ENCODE measurements at regions not wholly inside any gene's neighbourhood (a gene's known extent, or its start where the extent isn't known, plus 50 kb on each side); places are given as distances from the start of the nearest gene placed in this dataset.

DNA sequence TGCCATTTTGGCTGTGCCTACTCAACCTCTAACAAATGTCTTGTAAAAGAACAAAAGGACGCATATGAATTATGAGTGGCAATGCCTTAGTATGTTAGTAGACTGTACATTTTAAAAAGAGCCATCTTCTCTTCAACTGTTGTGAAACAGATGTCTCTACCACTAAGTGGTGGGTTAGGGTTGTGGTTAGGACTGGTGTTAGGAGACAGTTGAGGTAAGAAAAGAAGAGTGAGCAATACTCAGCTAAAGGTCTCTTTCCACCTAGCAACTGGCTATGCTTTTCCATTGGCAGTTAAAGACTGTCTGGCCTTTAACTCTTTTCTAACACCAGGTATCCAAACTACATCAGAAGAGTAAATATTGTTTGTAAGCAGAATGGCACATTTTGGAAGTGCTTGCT, 221.7 kb upstream of the TBC1D5 start:
- no peak overlapping the region for H3K27ac ChIP-seq (ENCODE audit: low read depth, low read length)
- H3K9me3 ChIP-seq (ENCODE audit: low read length), result no peaks in the 10 kb centered on the region
- no peak overlapping the region for H3K27ac Mint-ChIP-seq
- no peak for DNase-seq
- peaks cover 10 to 20% of the 10 kb centered on the region in 2 donors for H3K27me3 Mint-ChIP-seq
- H3K4me3 ChIP-seq (ENCODE audit: low read length), result no peak overlapping the region
- H3K4me3 Mint-ChIP-seq, result no peak overlapping the region
- POLR2A ChIA-PET, result no interaction called here
- peaks cover 0 to 2% (median 0%) of the 10 kb centered on the region in 5 donors for H3K9me3 Mint-ChIP-seq
- no peaks in the 10 kb centered on the region for H3K4me1 ChIP-seq (ENCODE audit: insufficient read depth, low read length)
- CTCF ChIA-PET, result no interaction called here
- no peaks in the 10 kb centered on the region for H3K36me3 Mint-ChIP-seq
- no peaks in the 10 kb centered on the region for H3K36me3 ChIP-seq (ENCODE audit: insufficient read depth, low read length)
- H3K4me1 Mint-ChIP-seq, result no peaks in the 10 kb centered on the region
- H3K27me3 ChIP-seq (ENCODE audit: insufficient read depth, low read length, poor library complexity, severe bottlenecking), result no peaks in the 10 kb centered on the region

DNA sequence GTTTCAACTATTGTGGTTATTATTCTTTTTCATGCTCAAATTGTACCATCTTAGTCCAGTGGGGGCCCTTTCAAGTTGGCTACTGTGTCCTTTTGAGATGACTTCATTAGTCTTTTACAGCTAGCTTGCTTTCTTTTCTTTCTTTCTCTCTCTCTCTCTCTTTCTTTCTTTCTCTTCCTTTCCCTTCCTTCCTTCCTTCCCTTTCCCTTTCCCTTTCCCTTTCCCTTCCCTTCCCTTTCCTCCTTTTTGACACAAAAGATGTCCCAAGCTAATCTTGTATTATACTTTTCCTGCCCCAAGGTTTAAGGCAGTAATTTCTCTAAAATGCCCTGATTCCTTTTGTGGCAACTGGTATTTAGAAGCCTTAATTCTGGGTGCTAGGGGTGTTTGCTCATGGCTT, 213.0 kb upstream of the TBC1D5 start:
- no peaks in the 10 kb centered on the region for H3K36me3 Mint-ChIP-seq
- H3K4me3 Mint-ChIP-seq, result no peak overlapping the region
- peaks cover 0 to 5% (median 2%) of the 10 kb centered on the region in 5 donors for H3K9me3 Mint-ChIP-seq
- no peak for DNase-seq
- ChIA-PET POLR2A (interaction anchor here (0.7 kb wide), 1 partner anchor 130 kb away, joined by 3 read pairs; no protein-coding TSS in a partner anchor), CTCF (no interaction called here)
- no peaks in the 10 kb centered on the region for H3K4me1 Mint-ChIP-seq
- Histone ChIP-seq H3K9me3 (ENCODE audit: low read length) (no peaks in the 10 kb centered on the region), H3K4me3 (ENCODE audit: low read length) (no peak overlapping the region), H3K36me3 (ENCODE audit: insufficient read depth, low read length) (no peaks in the 10 kb centered on the region), H3K27ac (ENCODE audit: low read depth, low read length) (no peak overlapping the region), H3K27me3 (ENCODE audit: insufficient read depth, low read length, poor library complexity, severe bottlenecking) (no peaks in the 10 kb centered on the region), H3K4me1 (ENCODE audit: insufficient read depth, low read length) (no peaks in the 10 kb centered on the region)
- no peak overlapping the region for H3K27ac Mint-ChIP-seq
- peaks cover 4 to 6% of the 10 kb centered on the region in 2 donors for H3K27me3 Mint-ChIP-seq

GRCh38 chr3:17954801-17955200, 212.4 kb upstream of the TBC1D5 start:
- H3K36me3 Mint-ChIP-seq, result no peaks in the 10 kb centered on the region
- H3K27me3 ChIP-seq (ENCODE audit: insufficient read depth, low read length, poor library complexity, severe bottlenecking), result no peaks in the 10 kb centered on the region
- POLR2A ChIA-PET, result no interaction called here

GRCh38 chr3:17951241-17951640, 208.8 kb upstream of the TBC1D5 start:
- H3K9me3 Mint-ChIP-seq, result peaks cover 0 to 4% (median 3%) of the 10 kb centered on the region in 5 donors
- Histone ChIP-seq H3K4me1 (ENCODE audit: insufficient read depth, low read length) (no peaks in the 10 kb centered on the region), H3K4me3 (ENCODE audit: low read length) (no peak overlapping the region), H3K9me3 (ENCODE audit: low read length) (no peaks in the 10 kb centered on the region), H3K27me3 (ENCODE audit: insufficient read depth, low read length, poor library complexity, severe bottlenecking) (no peaks in the 10 kb centered on the region), H3K36me3 (ENCODE audit: insufficient read depth, low read length) (no peaks in the 10 kb centered on the region), H3K27ac (ENCODE audit: low read depth, low read length) (no peak overlapping the region)
- POLR2A ChIA-PET, result no interaction called here
- CTCF ChIA-PET, result no interaction called here
- peak in 1 of 5 donors; percentile 35 for DNase-seq
- no peaks in the 10 kb centered on the region for H3K4me1 Mint-ChIP-seq
- H3K27me3 Mint-ChIP-seq, result peaks cover 7 to 20% of the 10 kb centered on the region in 2 donors
- no peak overlapping the region for H3K27ac Mint-ChIP-seq
- H3K4me3 Mint-ChIP-seq, result no peak overlapping the region
- H3K36me3 Mint-ChIP-seq, result no peaks in the 10 kb centered on the region

More at GRCh38 chr3:17954801-17955200, 212.4 kb upstream of the TBC1D5 start:
- Histone ChIP-seq H3K4me1 (ENCODE audit: insufficient read depth, low read length) (no peaks in the 10 kb centered on the region), H3K4me3 (ENCODE audit: low read length) (no peak overlapping the region), H3K9me3 (ENCODE audit: low read length) (no peaks in the 10 kb centered on the region), H3K36me3 (ENCODE audit: insufficient read depth, low read length) (no peaks in the 10 kb centered on the region), H3K27ac (ENCODE audit: low read depth, low read length) (no peak overlapping the region)
- Mint-ChIP-seq H3K27me3 (peaks cover 4 to 5% of the 10 kb centered on the region in 2 donors), H3K9me3 (peaks cover 0 to 4% (median 3%) of the 10 kb centered on the region in 5 donors), H3K27ac (no peak overlapping the region), H3K4me1 (no peaks in the 10 kb centered on the region), H3K4me3 (no peak overlapping the region)
- no peak for DNase-seq
- CTCF ChIA-PET, result no interaction called here

DNA sequence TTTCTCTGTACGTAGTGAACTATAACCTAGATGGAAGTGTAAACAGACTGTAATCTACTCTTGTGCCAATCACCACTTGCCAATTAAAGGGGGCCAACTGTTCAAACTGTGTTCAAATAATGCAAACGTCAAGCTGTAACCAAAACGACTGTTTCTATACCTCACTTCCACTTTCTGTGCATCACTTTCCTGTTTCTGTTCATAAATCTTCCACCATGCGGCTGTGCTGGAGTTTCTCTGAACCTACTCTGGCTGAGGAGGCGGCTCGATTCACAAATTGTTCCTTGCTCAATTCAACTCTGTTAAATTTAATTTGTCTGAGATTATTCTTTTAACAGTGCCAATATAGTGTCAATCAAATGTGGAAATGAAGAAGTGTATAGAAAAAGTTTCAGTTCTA, 206.7 kb upstream of the TBC1D5 start:
- H3K4me1 Mint-ChIP-seq, result no peaks in the 10 kb centered on the region
- Histone ChIP-seq H3K4me3 (ENCODE audit: low read length) (no peak overlapping the region), H3K4me1 (ENCODE audit: insufficient read depth, low read length) (no peaks in the 10 kb centered on the region), H3K27me3 (ENCODE audit: insufficient read depth, low read length, poor library complexity, severe bottlenecking) (no peaks in the 10 kb centered on the region), H3K9me3 (ENCODE audit: low read length) (no peaks in the 10 kb centered on the region), H3K36me3 (ENCODE audit: insufficient read depth, low read length) (no peaks in the 10 kb centered on the region), H3K27ac (ENCODE audit: low read depth, low read length) (no peak overlapping the region)
- no peak for DNase-seq
- H3K9me3 Mint-ChIP-seq, result peaks cover 0 to 4% (median 3%) of the 10 kb centered on the region in 5 donors
- H3K4me3 Mint-ChIP-seq, result no peak overlapping the region
- CTCF ChIA-PET, result no interaction called here
- no peak overlapping the region for H3K27ac Mint-ChIP-seq
- H3K36me3 Mint-ChIP-seq, result no peaks in the 10 kb centered on the region
- POLR2A ChIA-PET, result no interaction called here
- peaks cover 4 to 29% of the 10 kb centered on the region in 2 donors for H3K27me3 Mint-ChIP-seq

GRCh38 chr3:17947833-17948232, 205.4 kb upstream of the TBC1D5 start:
- Histone ChIP-seq H3K36me3 (ENCODE audit: insufficient read depth, low read length) (no peaks in the 10 kb centered on the region), H3K4me1 (ENCODE audit: insufficient read depth, low read length) (no peaks in the 10 kb centered on the region), H3K27ac (ENCODE audit: low read depth, low read length) (no peak overlapping the region), H3K9me3 (ENCODE audit: low read length) (no peaks in the 10 kb centered on the region), H3K4me3 (ENCODE audit: low read length) (no peak overlapping the region), H3K27me3 (ENCODE audit: insufficient read depth, low read length, poor library complexity, severe bottlenecking) (no peaks in the 10 kb centered on the region)
- Mint-ChIP-seq H3K27me3 (peaks cover 7 to 36% of the 10 kb centered on the region in 2 donors), H3K27ac (no peak overlapping the region), H3K36me3 (no peaks in the 10 kb centered on the region), H3K9me3 (peaks cover 0 to 4% (median 3%) of the 10 kb centered on the region in 5 donors), H3K4me1 (no peaks in the 10 kb centered on the region), H3K4me3 (no peak overlapping the region)
- no peak for DNase-seq
- CTCF ChIA-PET, result no interaction called here
- POLR2A ChIA-PET, result no interaction called here

- H3K27me3 Mint-ChIP-seq, result peaks cover 8 to 40% of the 10 kb centered on the region in 2 donors
- Histone ChIP-seq H3K4me3 (ENCODE audit: low read length) (no peak overlapping the region), H3K9me3 (ENCODE audit: low read length) (no peaks in the 10 kb centered on the region), H3K27ac (ENCODE audit: low read depth, low read length) (no peak overlapping the region), H3K4me1 (ENCODE audit: insufficient read depth, low read length) (no peaks in the 10 kb centered on the region), H3K27me3 (ENCODE audit: insufficient read depth, low read length, poor library complexity, severe bottlenecking) (no peaks in the 10 kb centered on the region), H3K36me3 (ENCODE audit: insufficient read depth, low read length) (no peaks in the 10 kb centered on the region)
- no peak overlapping the region for H3K4me3 Mint-ChIP-seq
- ChIA-PET POLR2A (no interaction called here), CTCF (no interaction called here)
- no peak for DNase-seq
- no peaks in the 10 kb centered on the region for H3K36me3 Mint-ChIP-seq
- no peak overlapping the region for H3K27ac Mint-ChIP-seq
- H3K9me3 Mint-ChIP-seq, result peaks cover 0 to 4% (median 3%) of the 10 kb centered on the region in 5 donors
- no peaks in the 10 kb centered on the region for H3K4me1 Mint-ChIP-seq
These were observed 204.2 kb upstream of the TBC1D5 start for GRCh38 chr3:17946619-17947018.

GRCh38 chr3:17945799-17946399, 203.5 kb upstream of the TBC1D5 start:
- ChIA-PET POLR2A (no interaction called here), CTCF (no interaction called here)
- H3K27ac Mint-ChIP-seq, result no peak overlapping the region
- Histone ChIP-seq H3K36me3 (ENCODE audit: insufficient read depth, low read length) (no peaks in the 10 kb centered on the region), H3K4me1 (ENCODE audit: insufficient read depth, low read length) (no peaks in the 10 kb centered on the region), H3K9me3 (ENCODE audit: low read length) (no peaks in the 10 kb centered on the region), H3K27me3 (ENCODE audit: insufficient read depth, low read length, poor library complexity, severe bottlenecking) (no peaks in the 10 kb centered on the region), H3K4me3 (ENCODE audit: low read length) (no peak overlapping the region), H3K27ac (ENCODE audit: low read depth, low read length) (no peak overlapping the region)
- H3K27me3 Mint-ChIP-seq, result peaks cover 8 to 40% of the 10 kb centered on the region in 2 donors
- H3K9me3 Mint-ChIP-seq, result peaks cover 0 to 4% (median 3%) of the 10 kb centered on the region in 5 donors
- no peak for DNase-seq
- H3K4me1 Mint-ChIP-seq, result no peaks in the 10 kb centered on the region
- no peaks in the 10 kb centered on the region for H3K36me3 Mint-ChIP-seq
- H3K4me3 Mint-ChIP-seq, result no peak overlapping the region
